SU-DHL-6 (cell line): ENCODE measurements at regions not wholly inside any gene's neighbourhood (a gene's known extent, or its start where the extent isn't known, plus 50 kb on each side); places are given as distances from the start of the nearest gene placed in this dataset.

Experiments
- H2AFZ ChIP-seq: fragments of 200-600 bp; sonication (generic); 2 replicates; pipeline ENCODE4 v1.6.1; 2014; ENCODE audit warnings: low read depth, mild to moderate bottlenecking, moderate library complexity, mixed read lengths, antibody characterized with exemption, low read length; ENCODE audit not compliant: severe bottlenecking
- H3F3A ChIP-seq: fragments of 200-600 bp; shearing (Covaris generic); 2 replicates; pipeline ENCODE4 v1.6.0; 2016; ENCODE audit warnings: antibody characterized with exemption, mild to moderate bottlenecking; ENCODE audit not compliant: insufficient read depth
- H3K27ac ChIP-seq: fragments of 200-600 bp; sonication (generic); 2 replicates; pipeline ENCODE4 v1.5.1; 2016; ENCODE audit warnings: low read depth, mild to moderate bottlenecking, low read length, moderate library complexity, mixed read lengths
- H3K27me3 ChIP-seq: fragments of 200-600 bp; sonication (generic), shearing (Covaris generic); 2 replicates; pipeline ENCODE4 v1.6.0; 2014; ENCODE audit warnings: mild to moderate bottlenecking, low read length
- H3K36me3 ChIP-seq: fragments of 200-600 bp; sonication (generic); 2 replicates; pipeline ENCODE4 v1.6.1; 2014; ENCODE audit warnings: mild to moderate bottlenecking, low read length, mixed read lengths
- H3K4me2 ChIP-seq: fragments of 300-600, 200-600 bp; shearing (Covaris generic), sonication (generic); 2 replicates; pipeline ENCODE4 v1.6.0; 2014; ENCODE audit warnings: low read length, low read depth, mild to moderate bottlenecking; ENCODE audit not compliant: poor library complexity, severe bottlenecking
- H3K4me3 ChIP-seq: fragments of 200-600 bp; sonication (generic); 2 replicates; pipeline ENCODE4 v1.5.1; 2014; ENCODE audit warnings: antibody characterized with exemption, low read length, mild to moderate bottlenecking, mixed read lengths; ENCODE audit not compliant: insufficient read depth, poor library complexity, severe bottlenecking
- H3K79me2 ChIP-seq: fragments of 200-600 bp; sonication (generic); 2 replicates; pipeline ENCODE4 v1.6.1; 2014; ENCODE audit warnings: mild to moderate bottlenecking, low read length, moderate library complexity; ENCODE audit not compliant: insufficient read depth
- H3K9ac ChIP-seq: fragments of 200-600 bp; sonication (generic); 2 replicates; pipeline ENCODE4 v1.7.0; 2014; ENCODE audit warnings: mild to moderate bottlenecking, low read length
- H3K9me2 ChIP-seq: fragments of 200-600 bp; sonication (generic); replicated peaks from 2 replicates; pipeline ENCODE4 v1.6.1; 2014; ENCODE audit warnings: low read length; ENCODE audit not compliant: insufficient read depth
- H3K9me3 ChIP-seq: fragments of 200-600 bp; sonication (generic); 2 replicates; pipeline ENCODE4 v1.6.1; 2014; ENCODE audit warnings: low read length, mixed read lengths; ENCODE audit not compliant: insufficient read depth
- H4K20me1 ChIP-seq: fragments of 200-600 bp; sonication (generic); 2 replicates; pipeline ENCODE4 v1.6.1; 2014; ENCODE audit warnings: low read depth, mild to moderate bottlenecking, antibody characterized with exemption, low read length, moderate library complexity, mixed read lengths
- EZH2phosphoT487 ChIP-seq: fragments of 200-600 bp; sonication (generic), shearing (Covaris generic); conservative IDR thresholded peaks from 2 replicates; pipeline ENCODE4 v1.6.1; 2018; ENCODE audit warnings: mild to moderate bottlenecking, antibody characterized with exemption, low read length, moderate library complexity, mixed read lengths
- TF ChIP-seq, protein P1 (sequence below): fragments of 200-600 bp; sonication (generic); IDR thresholded peaks from one replicate; pipeline ENCODE4 v1.5.1; 2017; ENCODE audit warnings: antibody characterized with exemption, mild to moderate bottlenecking, low read length, moderate library complexity; ENCODE audit not compliant: insufficient read depth, poor library complexity, severe bottlenecking

DNA sequence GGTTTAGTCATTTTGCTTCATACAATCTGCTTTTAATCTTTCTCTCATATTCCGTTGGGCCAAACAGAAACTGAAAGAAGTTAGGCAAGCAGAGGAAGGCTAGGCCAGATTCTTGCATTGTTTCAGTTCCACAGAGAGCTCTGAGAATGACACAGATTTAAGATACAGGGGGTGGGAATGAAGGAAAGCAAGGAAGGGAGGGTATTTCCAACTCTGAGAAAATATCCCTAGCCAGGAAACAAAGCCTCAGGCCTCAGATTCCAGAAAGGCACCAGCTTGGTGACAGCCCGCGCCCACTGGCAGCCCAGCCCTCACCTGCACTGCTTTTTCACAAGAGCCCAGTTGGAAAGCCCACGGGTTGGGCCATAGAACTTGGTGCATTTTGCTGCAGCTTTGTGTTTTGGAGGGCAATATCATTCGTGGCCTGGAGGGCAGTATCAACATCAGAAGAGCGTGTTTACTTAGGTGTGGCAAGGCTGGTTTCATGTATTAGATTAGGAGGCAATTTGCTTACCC lies 63.5 kb downstream of the ENC1 start:
- H3K27ac ChIP-seq, result no peak overlapping the region

DNA sequence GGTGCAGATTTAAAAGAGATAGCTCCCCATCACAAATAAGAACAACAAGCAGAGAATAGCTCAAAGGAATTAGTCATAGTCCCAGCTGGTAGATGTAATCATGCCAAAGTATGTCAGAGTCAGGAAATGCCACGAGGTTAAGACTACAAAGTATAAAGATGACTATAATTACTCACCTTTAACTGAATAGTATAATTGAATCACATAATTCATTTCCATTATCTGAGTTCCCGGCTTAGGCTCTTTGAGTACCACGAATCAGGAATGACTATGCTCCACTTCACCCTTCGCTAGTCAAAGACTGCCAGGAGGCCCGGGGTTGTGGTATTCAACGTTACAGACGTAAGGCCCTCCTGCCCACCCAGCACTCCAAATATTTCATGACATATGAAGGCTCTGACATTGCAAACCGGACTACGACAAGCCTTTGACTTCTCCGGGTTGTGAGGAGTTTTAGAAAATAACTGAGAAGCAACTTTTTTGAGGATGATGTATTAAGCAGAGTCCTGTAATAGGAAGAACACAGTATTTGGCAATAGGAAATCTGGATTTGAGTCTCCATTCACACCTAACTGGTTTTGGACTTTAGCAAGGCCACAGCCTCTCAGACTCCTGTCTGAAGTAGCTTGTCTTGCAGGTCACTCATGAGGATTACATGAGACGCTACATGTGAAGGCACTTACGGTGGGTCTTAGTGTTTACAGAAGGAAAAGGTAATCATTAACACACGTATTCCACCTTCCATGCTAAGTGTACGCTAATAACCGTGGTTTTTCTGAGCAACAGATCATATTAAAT lies 64.6 kb downstream of the ENC1 start:
- no peak overlapping the region for H3K4me3 ChIP-seq
- no peak overlapping the region for H3K4me2 ChIP-seq
- no peak overlapping the region for H3K27ac ChIP-seq
- no peaks in the 10 kb centered on the region for H3F3A ChIP-seq
- no peak overlapping the region for H3K9ac ChIP-seq
- no peaks in the 10 kb centered on the region for H3K27me3 ChIP-seq
- H4K20me1 ChIP-seq, result no peaks in the 10 kb centered on the region
- no peaks in the 10 kb centered on the region for H3K36me3 ChIP-seq
- no peaks in the 10 kb centered on the region for H3K9me2 ChIP-seq
- no peaks in the 10 kb centered on the region for H3K79me2 ChIP-seq
- H2AFZ ChIP-seq, result no peak overlapping the region
- H3K9me3 ChIP-seq, result no peaks in the 10 kb centered on the region
- no peak for TF ChIP-seq EZH2phosphoT487
- TF ChIP-seq, protein P1, sequence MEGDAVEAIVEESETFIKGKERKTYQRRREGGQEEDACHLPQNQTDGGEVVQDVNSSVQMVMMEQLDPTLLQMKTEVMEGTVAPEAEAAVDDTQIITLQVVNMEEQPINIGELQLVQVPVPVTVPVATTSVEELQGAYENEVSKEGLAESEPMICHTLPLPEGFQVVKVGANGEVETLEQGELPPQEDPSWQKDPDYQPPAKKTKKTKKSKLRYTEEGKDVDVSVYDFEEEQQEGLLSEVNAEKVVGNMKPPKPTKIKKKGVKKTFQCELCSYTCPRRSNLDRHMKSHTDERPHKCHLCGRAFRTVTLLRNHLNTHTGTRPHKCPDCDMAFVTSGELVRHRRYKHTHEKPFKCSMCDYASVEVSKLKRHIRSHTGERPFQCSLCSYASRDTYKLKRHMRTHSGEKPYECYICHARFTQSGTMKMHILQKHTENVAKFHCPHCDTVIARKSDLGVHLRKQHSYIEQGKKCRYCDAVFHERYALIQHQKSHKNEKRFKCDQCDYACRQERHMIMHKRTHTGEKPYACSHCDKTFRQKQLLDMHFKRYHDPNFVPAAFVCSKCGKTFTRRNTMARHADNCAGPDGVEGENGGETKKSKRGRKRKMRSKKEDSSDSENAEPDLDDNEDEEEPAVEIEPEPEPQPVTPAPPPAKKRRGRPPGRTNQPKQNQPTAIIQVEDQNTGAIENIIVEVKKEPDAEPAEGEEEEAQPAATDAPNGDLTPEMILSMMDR, result no peak

More for the DNA sequence above, 63.5 kb downstream of the ENC1 start:
- no peaks in the 10 kb centered on the region for H3F3A ChIP-seq
- no peaks in the 10 kb centered on the region for H3K9me2 ChIP-seq
- H3K9ac ChIP-seq, result no peak overlapping the region
- H2AFZ ChIP-seq, result no peak overlapping the region
- no peaks in the 10 kb centered on the region for H3K27me3 ChIP-seq
- no peaks in the 10 kb centered on the region for H3K9me3 ChIP-seq
- no peaks in the 10 kb centered on the region for H3K36me3 ChIP-seq
- TF ChIP-seq EZH2phosphoT487, result no peak
- TF ChIP-seq, protein P1, result no peak
- no peak overlapping the region for H3K4me2 ChIP-seq
- H3K79me2 ChIP-seq, result no peaks in the 10 kb centered on the region
- no peaks in the 10 kb centered on the region for H4K20me1 ChIP-seq
- no peak overlapping the region for H3K4me3 ChIP-seq

DNA sequence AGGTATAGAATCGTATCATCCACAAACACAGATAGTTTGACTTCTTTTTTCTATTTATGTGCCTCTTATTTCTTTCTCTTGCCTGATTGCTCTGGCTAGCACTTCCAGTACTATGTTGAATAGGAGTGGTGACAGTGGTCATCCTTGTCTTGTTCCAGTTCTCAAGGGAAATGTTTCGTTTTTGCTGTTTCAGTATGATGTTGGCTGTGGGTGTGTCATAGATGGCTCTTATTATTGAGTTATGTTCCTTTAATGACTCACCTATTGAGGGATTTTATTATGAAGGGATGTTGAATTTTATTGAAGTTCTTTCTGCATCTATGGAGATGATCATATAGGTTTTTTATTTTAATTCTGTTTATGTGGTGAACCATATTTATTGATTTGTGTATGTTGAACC lies 70.3 kb downstream of the ENC1 start:
- Histone ChIP-seq H3F3A (no peaks in the 10 kb centered on the region), H3K9me2 (no peaks in the 10 kb centered on the region), H3K9ac (no peak overlapping the region), H2AFZ (no peak overlapping the region), H4K20me1 (no peaks in the 10 kb centered on the region), H3K4me3 (no peak overlapping the region), H3K36me3 (no peaks in the 10 kb centered on the region), H3K27ac (no peak overlapping the region), H3K4me2 (no peak overlapping the region), H3K79me2 (no peaks in the 10 kb centered on the region), H3K9me3 (no peaks in the 10 kb centered on the region), H3K27me3 (no peaks in the 10 kb centered on the region)
- TF ChIP-seq, protein P1, result no peak
- no peak for TF ChIP-seq EZH2phosphoT487
